NCI-H1105 (cell line): ENCODE measurements at regions not wholly inside any gene's neighbourhood (a gene's known extent, or its start where the extent isn't known, plus 50 kb on each side); places are given as distances from the start of the nearest gene placed in this dataset.
"Not testable (repeated sequence)": the region's sequence is repeated elsewhere in the genome, so short reads cannot be mapped to it uniquely, and the experiment has no call there.

Source experiments
- DNase-seq: peaks from one replicate; lab custom pipeline; 2025; lab: John Stamatoyannopoulos, UW

DNA sequence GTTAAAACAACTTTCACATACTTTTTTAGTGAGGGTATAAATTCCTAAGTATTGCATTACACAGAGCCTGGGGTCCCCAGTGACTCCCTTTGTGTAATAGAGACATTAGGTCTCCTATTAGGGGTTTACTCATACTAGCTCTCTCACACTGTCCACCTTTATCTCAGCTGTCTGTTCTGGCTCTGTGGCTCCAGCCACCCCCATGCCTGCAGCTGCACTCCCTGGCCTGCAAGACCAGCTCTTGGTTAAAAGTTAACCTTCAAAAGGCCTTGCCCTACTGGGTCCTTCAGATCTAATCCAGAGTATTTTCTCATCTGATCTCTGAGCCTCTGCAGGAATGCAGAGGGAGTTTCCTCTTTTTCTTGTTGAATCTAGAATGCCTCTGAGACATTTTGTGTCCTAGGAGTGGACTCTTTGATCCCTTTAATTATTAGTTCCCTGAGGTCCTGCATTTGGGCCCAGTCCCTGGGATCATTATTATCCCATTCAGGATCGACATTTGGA, 280.9 kb downstream of the PYDC2 start:
- DNase-seq = not testable (repeated sequence)

DNA sequence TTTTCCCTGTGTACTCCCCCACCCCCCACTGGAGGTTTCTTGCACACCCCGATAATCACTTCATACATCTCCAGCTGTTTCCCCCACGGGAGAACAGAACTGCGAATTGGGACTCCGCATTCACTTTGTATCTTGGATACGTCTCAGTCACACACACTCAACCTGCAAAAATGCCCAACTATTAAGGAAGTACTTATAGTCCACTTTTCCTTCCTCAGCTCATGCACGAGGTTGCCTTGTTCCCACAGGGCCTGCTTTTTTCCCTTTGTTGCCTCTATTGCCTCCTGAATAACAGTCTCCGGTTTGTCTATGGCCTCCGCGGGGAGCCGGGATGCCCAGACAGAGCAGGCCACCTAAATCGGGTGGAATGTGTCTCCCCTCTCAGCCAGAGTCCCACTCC, 282.3 kb downstream of the PYDC2 start:
- no peak for DNase-seq

DNA sequence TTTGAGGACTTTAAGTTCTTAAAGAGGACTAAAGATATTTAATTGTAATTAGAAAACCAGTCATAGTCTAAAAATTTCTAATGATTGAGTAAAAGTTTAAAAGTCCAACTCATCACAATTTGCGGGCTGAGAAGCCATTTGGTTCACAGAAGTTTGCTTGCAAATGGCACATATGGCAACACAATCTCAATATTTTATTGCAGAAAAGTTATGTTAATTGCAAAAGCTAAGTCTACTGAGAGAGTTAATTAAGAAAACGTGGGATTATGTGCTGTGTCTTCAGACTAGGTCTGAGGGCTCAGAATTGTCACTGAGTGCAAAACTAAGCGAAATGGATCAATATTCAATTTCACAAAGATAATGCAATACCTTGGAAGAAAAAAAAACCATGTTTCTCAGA, 289.7 kb downstream of the PYDC2 start:
- DNase-seq = no peak

DNA sequence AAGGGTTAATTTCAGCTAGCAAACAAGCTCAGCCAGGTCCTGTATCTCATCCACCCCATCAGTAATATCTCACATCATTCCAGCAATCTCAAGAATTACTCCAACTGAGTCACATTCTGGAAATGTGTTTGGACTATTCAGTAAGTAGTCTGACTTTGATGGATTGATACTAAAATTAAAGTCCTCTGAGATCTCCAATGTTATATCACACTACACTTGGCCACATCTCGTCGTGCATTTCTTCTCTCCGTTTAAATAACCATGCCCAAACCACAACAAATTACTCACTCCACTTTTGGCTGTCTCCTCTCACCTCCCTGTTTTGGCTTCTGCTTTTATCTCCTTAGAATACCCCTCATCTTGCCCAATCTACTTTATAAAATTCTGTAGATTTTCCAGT, 292.2 kb downstream of the PYDC2 start:
- no peak for DNase-seq

DNA sequence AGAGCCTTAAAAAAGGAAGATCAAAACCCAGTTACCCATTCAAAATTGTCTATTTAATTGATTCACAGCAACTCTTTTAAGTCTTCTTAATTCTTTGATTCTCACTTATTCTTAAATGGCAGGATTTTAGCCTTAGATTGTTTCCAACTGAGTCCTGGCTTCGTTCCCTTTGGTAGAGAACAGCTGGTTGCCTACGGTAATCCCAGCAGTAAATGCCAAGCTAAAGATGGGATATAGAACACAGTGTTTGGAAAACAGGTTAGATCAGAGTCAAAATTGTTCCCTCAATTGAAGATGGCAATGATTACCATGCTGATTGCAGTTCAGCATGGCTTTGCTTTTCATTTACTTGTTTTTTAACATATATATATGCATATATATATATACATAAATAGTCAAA, 300.9 kb downstream of the PYDC2 start:
- DNase-seq = no peak

DNA sequence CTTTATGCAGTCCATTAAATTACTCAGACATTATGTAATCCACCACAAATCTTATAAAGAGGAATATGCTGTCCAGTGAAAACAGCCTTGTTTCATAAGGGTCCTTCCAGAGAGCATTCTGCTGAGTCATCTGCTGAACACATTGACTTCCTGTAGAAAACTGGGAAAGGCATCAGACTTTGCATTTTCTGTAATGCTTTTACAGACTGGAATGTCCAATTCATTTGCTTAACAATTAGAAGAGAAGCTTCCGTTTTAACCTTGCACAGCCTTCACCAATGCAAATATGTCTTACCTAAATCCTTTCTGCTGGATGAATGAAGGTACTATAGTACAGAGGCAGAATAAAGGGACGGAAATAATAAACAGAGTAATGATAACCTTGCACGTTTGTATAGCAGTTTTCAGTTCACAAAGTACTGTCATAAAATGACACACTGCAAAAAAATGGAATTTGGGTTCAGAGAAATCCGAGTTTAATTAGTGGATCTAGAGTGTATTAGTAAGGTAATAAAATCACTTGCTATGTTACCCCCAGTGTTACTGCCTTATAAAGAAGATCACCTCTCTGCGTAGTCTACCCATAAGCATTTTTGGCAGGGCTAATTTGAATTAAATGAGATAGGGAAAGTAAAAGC, 301.5 kb downstream of the PYDC2 start:
- no peak for DNase-seq

DNA sequence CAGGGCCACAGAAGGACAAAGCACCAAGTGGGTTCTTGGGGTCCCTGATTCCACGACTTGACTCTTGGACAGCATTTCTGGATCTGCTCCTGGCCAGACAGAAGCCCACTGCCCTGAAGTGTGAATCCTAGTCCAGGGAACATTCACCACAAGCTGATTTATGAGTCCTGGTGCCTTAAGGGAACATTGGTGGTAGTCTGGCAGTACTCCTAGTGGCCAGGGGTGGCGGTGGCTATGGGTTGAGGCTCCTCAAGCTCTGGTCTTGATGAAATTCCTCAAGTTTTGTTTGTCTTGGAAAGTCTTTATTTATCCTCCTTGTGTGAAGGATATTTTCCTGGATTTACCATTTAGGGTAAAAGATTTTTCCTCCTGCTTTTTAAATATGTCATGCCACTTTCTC, 307.5 kb downstream of the PYDC2 start:
- DNase-seq = no peak

DNA sequence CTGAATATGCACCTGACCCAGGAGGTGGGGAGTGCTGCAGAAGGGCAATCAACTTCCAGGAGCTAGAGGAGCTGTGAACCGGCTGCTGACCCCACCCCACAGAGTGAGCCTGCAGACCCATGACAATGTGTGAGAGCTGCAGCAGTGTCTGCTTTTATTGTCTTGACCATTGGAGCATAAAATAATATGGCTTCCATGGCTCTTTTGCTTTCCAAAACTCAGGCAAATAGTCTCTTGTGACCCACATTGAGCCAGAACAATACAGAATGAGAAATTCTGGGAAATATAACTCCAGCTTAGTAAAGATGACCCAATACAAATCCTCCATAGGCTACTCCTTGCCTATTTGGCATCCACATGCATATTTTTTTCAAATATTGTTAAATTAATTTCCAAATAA, 309.6 kb downstream of the PYDC2 start:
- no peak for DNase-seq

DNA sequence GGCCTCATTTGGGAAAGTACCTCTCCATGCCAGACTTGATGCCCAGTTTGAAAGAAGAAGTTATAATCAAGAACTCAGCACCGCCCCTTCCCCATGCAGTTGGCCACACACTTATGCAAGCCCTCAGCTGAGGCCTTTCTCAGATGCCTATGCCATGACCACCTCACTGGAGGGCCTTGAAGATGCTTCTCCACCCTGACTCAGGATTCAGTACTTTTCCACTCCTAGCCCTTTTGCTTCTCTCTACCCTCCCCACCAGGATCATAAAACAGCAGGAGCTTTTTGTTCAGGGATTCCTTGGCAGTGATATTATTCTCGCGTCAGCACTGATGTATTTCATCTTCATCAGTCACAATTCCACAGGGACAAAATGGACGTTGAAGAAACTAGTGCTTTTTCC, 313.5 kb downstream of the PYDC2 start:
- no peak for DNase-seq

DNA sequence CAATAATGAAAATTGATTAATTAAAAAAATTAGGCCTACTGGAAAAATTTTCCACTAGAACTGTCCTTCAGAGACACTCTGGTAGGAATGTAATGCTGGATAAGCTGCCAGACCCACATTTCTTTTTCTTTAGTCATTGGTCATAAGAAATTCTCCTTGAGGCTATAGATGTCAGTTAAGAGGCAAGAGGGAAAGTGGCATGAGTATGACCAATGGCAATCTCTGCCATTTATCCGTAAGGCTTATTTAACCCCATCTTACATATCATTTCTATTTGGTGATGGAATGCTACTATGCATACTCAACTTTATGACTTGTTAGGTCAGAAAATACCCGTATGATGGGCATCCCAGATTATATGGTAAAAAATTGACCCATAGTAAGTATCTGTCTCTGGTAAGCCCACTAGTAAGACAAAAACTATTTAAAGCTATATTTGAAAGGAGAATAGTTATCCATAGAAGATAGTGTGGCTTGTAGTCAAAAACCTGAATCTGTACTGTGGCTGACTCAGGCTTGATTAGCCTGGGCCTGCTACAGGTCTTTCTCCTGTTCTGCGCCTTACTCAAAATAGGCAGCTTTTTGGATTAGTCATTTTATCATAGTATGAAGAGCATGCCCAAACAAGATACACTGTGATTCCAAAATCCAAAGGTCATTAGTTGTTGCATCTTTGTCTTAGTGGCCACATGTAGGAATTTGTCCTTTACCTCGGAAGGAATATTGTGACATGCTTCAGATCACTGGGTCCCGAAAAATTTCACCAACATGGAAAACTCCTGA, 314.7 kb downstream of the PYDC2 start:
- no peak for DNase-seq

DNA sequence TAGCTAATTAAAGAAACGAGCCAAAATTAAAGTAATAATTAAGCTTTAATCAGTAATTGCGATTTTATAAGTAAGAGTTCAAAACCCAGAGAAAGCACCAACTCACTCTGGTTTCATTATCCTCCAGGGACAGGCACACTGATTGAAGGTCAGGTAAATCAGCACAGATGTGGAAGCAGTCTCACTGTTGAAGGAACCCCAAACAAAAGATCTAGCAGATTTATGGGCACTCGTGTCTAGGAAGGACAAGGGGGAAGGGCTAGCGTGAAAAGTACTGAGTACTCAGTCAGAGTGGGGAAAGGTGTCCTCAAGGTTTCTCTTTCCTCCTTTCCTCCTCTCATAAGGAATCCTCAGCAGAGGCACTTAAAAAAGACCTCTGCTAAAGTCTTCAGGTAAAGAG, 320.1 kb downstream of the PYDC2 start:
- DNase-seq = no peak

DNA sequence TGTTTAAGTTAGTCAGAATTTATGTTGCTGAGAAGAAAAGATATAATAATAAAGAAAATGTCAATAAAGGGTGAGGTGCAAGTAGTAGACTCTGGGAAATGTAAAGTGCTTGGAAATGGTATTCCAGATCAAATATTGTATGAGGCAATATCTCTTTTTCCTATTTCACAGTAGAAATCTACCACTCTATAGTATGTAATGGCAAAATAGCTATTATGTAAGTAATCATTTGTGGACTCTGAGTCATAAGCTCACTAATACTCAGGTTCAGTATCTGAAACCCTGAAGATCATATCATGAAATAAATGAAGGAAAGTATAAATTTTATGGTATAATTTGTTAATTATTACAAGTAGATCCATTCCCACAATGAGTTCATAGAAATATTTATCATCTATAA, 322.1 kb downstream of the PYDC2 start:
- DNase-seq = no peak

DNA sequence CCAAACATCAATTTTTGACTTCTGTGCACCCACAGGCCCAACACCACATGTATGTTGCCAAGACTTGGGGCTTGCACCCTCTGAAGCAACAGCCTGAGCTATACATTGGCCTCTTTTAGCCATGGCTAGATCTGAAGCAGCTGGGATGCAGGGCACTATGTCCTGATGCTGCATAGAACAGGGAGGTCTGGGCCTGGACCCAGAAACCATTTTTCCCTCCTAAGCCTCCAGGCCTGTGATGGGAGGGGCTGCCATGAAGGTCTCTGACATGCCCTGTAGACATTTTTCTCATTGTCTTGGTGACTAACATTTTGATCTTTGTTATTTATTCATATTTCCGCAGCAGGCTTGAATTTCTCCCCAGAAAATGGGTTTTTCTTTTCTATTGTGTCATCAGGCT, 330.0 kb downstream of the PYDC2 start:
- DNase-seq = no peak

DNA sequence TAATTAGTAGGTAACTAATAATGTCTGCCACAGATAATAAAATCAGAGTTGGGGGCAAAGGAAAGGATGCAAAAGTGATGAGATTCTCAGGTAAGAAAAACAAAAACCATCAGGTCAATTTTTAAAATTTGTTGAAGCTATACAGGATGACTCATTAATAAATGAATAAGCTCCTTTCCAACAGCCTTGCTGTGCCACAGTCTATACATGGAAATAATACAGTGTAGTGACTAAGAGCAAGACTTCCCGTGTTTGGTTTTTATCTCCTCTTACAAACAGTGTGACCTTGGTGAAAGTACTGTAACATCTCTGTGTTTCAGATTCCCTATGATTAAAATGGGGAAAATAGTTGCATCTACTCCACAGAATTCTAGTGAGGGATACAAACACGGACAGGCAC, 331.6 kb downstream of the PYDC2 start:
- DNase-seq = no peak

DNA sequence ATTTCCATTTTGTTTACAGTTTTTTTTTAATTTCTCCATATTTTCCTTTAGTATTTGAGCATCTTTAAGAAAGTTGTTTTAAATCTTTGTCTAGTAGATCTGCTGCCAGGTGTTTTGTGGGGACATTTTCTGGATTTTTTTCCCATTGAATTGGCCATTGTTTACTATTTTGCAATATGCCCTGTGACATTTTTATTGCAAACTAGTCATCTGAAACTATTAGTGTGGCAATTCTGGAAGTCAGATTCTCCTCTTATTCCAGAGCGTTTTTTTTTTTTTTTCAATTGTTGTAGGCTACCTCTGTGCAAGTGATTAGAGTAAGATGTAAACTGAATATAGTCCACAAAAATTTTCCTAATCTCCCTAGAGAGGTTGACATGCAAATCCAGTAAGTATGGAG, 334.2 kb downstream of the PYDC2 start:
- DNase-seq = no peak

DNA sequence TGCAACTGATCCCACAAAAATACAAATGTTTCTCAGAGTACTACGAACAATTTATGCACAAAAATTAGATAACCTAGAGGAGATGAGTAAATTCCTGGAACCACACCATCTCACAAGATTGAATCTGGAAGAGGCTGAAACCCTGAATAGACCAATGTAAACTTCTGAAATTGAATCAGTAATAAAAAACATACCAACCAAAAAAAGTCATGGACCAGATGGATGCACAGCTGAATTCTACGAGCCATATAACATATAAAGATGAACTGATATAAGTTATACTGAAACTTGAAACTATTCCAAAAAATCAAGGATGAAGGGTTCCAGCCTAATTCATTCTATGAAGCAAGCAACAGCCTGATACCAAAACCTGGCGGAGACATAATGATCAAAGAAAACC, 336.3 kb downstream of the PYDC2 start:
- DNase-seq = no peak

DNA sequence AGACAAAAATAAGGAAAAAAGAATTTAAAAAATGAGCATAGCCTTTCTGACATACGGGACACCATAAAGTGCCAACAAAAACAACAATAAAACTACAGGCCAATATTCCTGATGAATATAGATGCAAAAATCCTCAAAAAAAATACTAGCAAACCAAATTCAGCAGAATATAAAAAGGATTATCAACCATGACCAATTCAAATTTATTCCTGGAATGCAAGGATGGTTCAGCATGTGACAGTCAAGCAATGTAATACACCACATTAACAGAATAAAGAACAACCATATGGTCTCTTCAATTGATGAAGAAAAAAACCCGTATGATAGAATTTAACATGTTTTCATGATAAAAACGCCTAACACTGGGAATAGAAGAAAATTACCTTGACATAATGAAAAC, 341.7 kb downstream of the PYDC2 start:
- DNase-seq = no peak

DNA sequence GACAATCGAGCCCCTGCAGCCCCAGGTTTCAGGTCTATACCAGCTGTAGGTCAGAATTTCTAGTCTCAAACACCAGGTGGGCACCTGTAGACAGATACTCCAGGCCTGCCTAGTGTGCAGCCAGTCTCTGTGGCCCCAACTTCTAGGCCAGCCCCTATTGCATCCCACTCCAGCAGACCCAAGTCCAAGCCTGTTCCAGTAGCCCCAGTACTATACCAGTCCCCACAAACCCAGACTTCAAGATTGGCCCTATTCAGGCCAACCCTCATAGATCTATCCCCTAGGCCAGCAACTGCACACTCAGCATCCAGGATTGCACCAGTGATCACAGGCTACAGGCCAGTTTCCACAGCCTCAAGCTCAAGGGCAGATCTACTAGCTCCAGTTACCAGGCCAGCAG, 344.0 kb downstream of the PYDC2 start:
- no peak for DNase-seq

DNA sequence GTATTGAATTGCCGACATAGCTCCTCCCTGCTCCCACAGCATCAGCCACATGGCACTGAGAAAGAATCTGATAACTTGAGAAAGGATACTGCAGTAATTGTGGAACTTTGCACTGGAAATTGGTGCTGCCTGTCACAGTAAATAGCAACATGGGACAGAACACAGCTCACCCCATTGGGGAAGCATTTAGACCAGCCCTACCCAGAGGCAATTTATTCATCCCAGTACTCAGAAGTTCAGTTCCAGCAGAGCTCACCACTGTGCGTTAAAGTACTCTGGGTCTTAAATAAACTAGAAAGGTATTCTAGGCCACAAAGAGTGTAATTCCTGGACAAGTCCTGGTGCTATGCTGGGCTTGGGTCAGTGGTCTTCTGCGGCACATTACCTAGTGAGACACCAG, 347.1 kb downstream of the PYDC2 start:
- no peak for DNase-seq

DNA sequence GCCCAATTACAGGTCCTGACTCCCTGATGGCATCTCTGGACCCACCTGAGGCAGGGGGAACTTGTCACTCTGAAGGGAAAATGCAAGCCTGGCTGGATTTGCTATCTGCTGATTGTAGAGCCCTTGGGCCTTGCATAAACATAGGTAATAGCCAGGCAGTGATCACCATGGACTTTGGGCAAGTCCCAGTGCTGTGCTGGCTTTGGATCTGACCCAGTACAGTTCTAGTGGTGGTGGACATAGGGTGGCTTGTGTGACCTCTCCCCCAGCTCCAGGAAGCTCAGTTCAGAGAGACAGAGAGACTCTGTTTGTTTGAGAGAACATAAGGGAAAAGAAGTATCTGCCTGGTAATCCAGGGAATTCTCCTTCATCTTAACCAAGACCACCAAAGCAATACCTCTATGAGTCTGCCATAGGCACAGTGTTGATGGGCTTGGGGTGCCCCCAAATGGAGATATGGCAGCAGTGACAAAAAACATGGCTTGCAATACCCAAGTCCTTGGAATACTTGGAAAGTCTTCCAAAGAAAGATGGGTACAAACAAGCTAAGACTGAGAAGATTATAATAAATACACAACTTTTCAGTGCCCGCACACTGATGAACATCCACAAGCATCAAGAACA, 348.5 kb downstream of the PYDC2 start:
- no peak for DNase-seq

DNA sequence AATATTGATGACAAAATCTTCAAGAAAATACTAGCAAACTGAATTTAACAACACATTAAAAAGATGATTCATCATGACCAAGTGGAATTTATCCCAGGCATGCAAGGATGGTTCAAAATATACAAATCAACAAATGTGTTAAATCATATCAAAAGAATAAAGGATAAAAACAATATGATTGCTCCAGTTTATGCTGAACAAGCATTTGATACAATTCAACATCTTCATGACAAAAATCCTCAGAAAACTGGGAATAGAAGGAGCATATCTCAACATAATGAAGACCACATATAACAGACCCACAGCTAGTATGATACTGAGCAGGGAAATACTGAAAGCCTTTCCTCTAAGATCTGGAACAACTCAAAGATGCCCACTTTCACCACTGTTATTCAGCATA, 352.3 kb downstream of the PYDC2 start:
- DNase-seq = no peak

DNA sequence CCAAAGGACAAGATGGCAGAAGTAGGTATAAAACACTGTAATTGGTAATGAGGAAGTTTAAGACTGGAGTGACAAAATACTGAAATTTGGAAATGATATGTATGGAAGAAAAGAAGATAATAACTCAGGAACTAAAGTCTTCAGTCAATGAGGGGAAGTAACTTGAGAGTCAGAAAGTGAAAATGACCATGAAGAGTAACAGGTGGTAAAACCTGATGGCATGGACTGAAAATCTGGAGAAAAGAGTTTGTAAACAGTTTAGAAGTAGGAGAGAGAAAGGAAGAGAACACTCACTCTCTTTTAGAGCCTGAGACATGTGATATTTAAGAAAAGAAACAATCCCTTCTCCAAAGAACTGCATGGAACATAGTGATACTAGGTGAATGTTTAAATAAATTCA, 387.9 kb downstream of the PYDC2 start:
- DNase-seq = no peak

DNA sequence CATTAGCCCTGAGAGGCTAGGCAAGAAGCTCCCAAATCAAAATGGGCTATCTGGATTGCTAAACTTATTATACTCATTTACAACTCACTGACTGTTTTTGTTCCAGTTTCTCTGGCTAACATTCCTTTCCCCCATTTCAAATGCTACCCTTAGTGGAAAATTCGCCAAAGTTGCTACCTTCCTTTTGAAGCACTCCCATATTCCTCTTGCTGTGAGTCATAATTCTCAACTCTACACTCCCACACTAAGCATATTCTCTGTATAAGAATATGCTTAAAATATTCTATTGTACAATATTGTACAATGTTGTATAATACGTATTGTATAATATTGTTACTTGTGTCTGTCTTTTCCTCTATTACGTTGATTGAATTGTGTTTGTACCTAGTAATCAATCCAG, 398.6 kb downstream of the PYDC2 start:
- no peak for DNase-seq
